WTC11 (cell line): ENCODE measurements at regions not wholly inside any gene's neighbourhood (a gene's known extent, or its start where the extent isn't known, plus 50 kb on each side); places are given as distances from the start of the nearest gene placed in this dataset.

Experiments used
- ATF1 ChIP-seq: sonication (generic); formaldehyde crosslinking; IDR thresholded peaks from 2 replicates; pipeline ENCODE4 v1.8.1; 2023; ENCODE audit warnings: mild to moderate bottlenecking, moderate library complexity, missing genetic modification reagents
- ELF4 ChIP-seq: sonication (generic); formaldehyde crosslinking; IDR thresholded peaks from 2 replicates; pipeline ENCODE4 v1.8.1; 2022; ENCODE audit warnings: low read depth, mild to moderate bottlenecking, moderate library complexity, missing genetic modification reagents
- EMX1 ChIP-seq: fragments of 250-450 bp; sonication (Bioruptor Pico); IDR thresholded peaks from 2 replicates; pipeline ENCODE4 v1.8.0; 2021; ENCODE audit warnings: mild to moderate bottlenecking
- TEAD4 ChIP-seq: sonication (generic); formaldehyde crosslinking; IDR thresholded peaks from 2 replicates; pipeline ENCODE4 v1.8.0; 2022; ENCODE audit warnings: mild to moderate bottlenecking, missing genetic modification reagents
- ZNF416 ChIP-seq: fragments of 250-450 bp; sonication (Bioruptor Pico); IDR thresholded peaks from 2 replicates; pipeline ENCODE4 v1.9.0; 2021; ENCODE audit warnings: mild to moderate bottlenecking, inconsistent platforms
- TF ChIP-seq, protein P1 (sequence below): fragments of 200-600 bp; IDR thresholded peaks from 2 replicates; pipeline ENCODE4 v1.8.0; 2022; ENCODE audit warnings: antibody characterized with exemption
- TF ChIP-seq, protein P2 (sequence below): sonication (generic); formaldehyde crosslinking; IDR thresholded peaks from 2 replicates; pipeline ENCODE4 v1.8.1; 2022; ENCODE audit warnings: low read depth, mild to moderate bottlenecking, moderate library complexity, missing genetic modification reagents, borderline replicate concordance
- TF ChIP-seq, protein P3 (sequence below): sonication (generic); formaldehyde crosslinking; IDR thresholded peaks from 2 replicates; pipeline ENCODE4 v1.8.0; 2022; ENCODE audit warnings: mild to moderate bottlenecking, missing genetic modification reagents

DNA sequence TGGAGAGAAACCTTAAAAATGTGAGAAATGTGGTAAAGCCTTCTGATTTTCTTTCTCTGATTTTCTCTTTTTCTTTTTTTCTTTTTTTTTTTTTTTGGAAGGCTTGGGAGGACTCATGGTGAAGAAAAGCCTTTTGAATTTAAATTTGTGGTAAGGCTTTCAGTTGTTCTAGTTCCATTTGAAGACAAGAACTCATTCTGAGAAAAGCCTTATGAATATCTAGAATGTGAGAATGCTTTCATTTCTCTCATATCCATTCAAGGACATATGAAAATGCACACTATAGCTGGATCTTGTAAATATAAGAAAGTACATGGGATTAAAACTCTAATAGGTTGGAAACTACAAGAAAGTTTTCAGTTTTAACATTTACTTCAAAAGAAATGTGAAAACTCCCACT lies 1045.2 kb upstream of the NRXN1 start:
- TF ChIP-seq, protein P1, sequence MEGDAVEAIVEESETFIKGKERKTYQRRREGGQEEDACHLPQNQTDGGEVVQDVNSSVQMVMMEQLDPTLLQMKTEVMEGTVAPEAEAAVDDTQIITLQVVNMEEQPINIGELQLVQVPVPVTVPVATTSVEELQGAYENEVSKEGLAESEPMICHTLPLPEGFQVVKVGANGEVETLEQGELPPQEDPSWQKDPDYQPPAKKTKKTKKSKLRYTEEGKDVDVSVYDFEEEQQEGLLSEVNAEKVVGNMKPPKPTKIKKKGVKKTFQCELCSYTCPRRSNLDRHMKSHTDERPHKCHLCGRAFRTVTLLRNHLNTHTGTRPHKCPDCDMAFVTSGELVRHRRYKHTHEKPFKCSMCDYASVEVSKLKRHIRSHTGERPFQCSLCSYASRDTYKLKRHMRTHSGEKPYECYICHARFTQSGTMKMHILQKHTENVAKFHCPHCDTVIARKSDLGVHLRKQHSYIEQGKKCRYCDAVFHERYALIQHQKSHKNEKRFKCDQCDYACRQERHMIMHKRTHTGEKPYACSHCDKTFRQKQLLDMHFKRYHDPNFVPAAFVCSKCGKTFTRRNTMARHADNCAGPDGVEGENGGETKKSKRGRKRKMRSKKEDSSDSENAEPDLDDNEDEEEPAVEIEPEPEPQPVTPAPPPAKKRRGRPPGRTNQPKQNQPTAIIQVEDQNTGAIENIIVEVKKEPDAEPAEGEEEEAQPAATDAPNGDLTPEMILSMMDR: no peak
- TF ChIP-seq EMX1 (no peak), ZNF416 (CRISPR knock-in tag) (no peak), ATF1 (no peak), ELF4 (CRISPR knock-in tag) (no peak), TEAD4 (CRISPR knock-in tag) (no peak)
- TF ChIP-seq, protein P2, sequence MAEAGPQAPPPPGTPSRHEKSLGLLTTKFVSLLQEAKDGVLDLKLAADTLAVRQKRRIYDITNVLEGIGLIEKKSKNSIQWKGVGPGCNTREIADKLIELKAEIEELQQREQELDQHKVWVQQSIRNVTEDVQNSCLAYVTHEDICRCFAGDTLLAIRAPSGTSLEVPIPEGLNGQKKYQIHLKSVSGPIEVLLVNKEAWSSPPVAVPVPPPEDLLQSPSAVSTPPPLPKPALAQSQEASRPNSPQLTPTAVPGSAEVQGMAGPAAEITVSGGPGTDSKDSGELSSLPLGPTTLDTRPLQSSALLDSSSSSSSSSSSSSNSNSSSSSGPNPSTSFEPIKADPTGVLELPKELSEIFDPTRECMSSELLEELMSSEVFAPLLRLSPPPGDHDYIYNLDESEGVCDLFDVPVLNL (CRISPR knock-in tag): no peak
- TF ChIP-seq, protein P3, sequence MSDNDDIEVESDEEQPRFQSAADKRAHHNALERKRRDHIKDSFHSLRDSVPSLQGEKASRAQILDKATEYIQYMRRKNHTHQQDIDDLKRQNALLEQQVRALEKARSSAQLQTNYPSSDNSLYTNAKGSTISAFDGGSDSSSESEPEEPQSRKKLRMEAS: no peak
